WTC11 (cell line): ENCODE measurements at regions not wholly inside any gene's neighbourhood (a gene's known extent, or its start where the extent isn't known, plus 50 kb on each side); places are given as distances from the start of the nearest gene placed in this dataset.

ENCODE experiments used
- ATAC-seq: fragments of 200-7000 bp; cut with Tn5 transposase; 2 replicates; pipeline ENCODE4 v1.10.0; 2021; ENCODE audit warnings: mild to moderate bottlenecking, moderate library complexity
- CTCF ChIA-PET: fragments of 300-600 bp; sonication (Branson Sonifier 250); formaldehyde crosslinking; loops from one replicate; lab custom pipeline; 2021; ENCODE audit warnings: antibody characterized with exemption; lab: Charles Lee
- POLR2A ChIA-PET: fragments of 350-600 bp; sonication (Branson Sonifier 250); formaldehyde crosslinking; loops from one replicate; lab custom pipeline; 2021; ENCODE audit warnings: antibody characterized with exemption; lab: Charles Lee
- DNase-seq: peaks from one replicate; pipeline ENCODE4 v3.0.0; 2021; ENCODE audit warnings: low spot score
- H3K27ac Mint-ChIP-seq: 2 replicates; pipeline ENCODE4 v1.8.0; 2021; ENCODE audit warnings: mixed read lengths
- H3K27me3 Mint-ChIP-seq: 2 replicates; pipeline ENCODE4 v1.8.0; 2021; ENCODE audit warnings: low read depth, mild to moderate bottlenecking, moderate library complexity, mixed read lengths
- H3K36me3 Mint-ChIP-seq: 2 replicates; pipeline ENCODE4 v1.8.0; 2021; ENCODE audit warnings: mixed read lengths
- H3K4me1 Mint-ChIP-seq: 2 replicates; pipeline ENCODE4 v1.8.0; 2022; ENCODE audit warnings: mixed read lengths
- H3K4me3 Mint-ChIP-seq: 2 replicates; pipeline ENCODE4 v1.8.0; 2021; ENCODE audit warnings: mild to moderate bottlenecking, moderate library complexity, mixed read lengths
- H3K9me3 Mint-ChIP-seq: 2 replicates; pipeline ENCODE4 v1.8.0; 2021; ENCODE audit warnings: mixed read lengths
- CREB1 ChIP-seq: sonication (generic); formaldehyde crosslinking; IDR thresholded peaks from 2 replicates; pipeline ENCODE4 v1.8.0; 2023; ENCODE audit warnings: mild to moderate bottlenecking, missing genetic modification reagents
- ERG ChIP-seq: fragments of 250-450 bp; sonication (Bioruptor Pico); IDR thresholded peaks from 2 replicates; pipeline ENCODE4 v1.8.0; 2021; ENCODE audit warnings: mild to moderate bottlenecking
- FOXK1 ChIP-seq: sonication (generic); formaldehyde crosslinking; IDR thresholded peaks from 2 replicates; pipeline ENCODE4 v1.8.0; 2022; ENCODE audit warnings: mild to moderate bottlenecking, moderate library complexity, missing genetic modification reagents
- FOXP1 ChIP-seq: sonication (generic); formaldehyde crosslinking; IDR thresholded peaks from 2 replicates; pipeline ENCODE4 v1.8.0; 2022; ENCODE audit warnings: missing genetic modification reagents, mild to moderate bottlenecking, moderate library complexity, borderline replicate concordance
- MXD4 ChIP-seq: fragments of 250-450 bp; sonication (Bioruptor Pico); IDR thresholded peaks from 2 replicates; pipeline ENCODE4 v1.8.0; 2021; ENCODE audit warnings: mild to moderate bottlenecking, moderate library complexity, borderline replicate concordance
- NR1H2 ChIP-seq: sonication (generic); formaldehyde crosslinking; IDR thresholded peaks from 2 replicates; pipeline ENCODE4 v1.9.0; 2021; ENCODE audit warnings: mild to moderate bottlenecking, moderate library complexity, missing genetic modification reagents
- NR2C2 ChIP-seq: sonication (generic); formaldehyde crosslinking; IDR thresholded peaks from 2 replicates; pipeline ENCODE4 v1.8.0; 2022; ENCODE audit warnings: mild to moderate bottlenecking, missing genetic modification reagents
- RORB ChIP-seq: fragments of 250-450 bp; sonication (Bioruptor Pico); IDR thresholded peaks from 2 replicates; pipeline ENCODE4 v1.9.0; 2021; ENCODE audit warnings: mild to moderate bottlenecking
- ZNF121 ChIP-seq: sonication (generic); formaldehyde crosslinking; IDR thresholded peaks from 2 replicates; pipeline ENCODE4 v1.8.0; 2023; ENCODE audit warnings: missing genetic modification reagents
- TF ChIP-seq, protein P1 (sequence below): sonication (generic); formaldehyde crosslinking; conservative IDR thresholded peaks from 2 replicates; pipeline ENCODE4 v1.8.1; 2023; ENCODE audit warnings: mild to moderate bottlenecking, low read depth, missing genetic modification reagents, moderate library complexity
- TF ChIP-seq, protein P2 (sequence below): sonication (generic); formaldehyde crosslinking; IDR thresholded peaks from 2 replicates; pipeline ENCODE4 v1.8.0; 2023; ENCODE audit warnings: mild to moderate bottlenecking, missing genetic modification reagents
- TF ChIP-seq, protein P3 (sequence below): sonication (generic); formaldehyde crosslinking; IDR thresholded peaks from 2 replicates; pipeline ENCODE4 v1.8.0; 2022; ENCODE audit warnings: mild to moderate bottlenecking, missing genetic modification reagents
- TF ChIP-seq, protein P4 (sequence below): sonication (generic); formaldehyde crosslinking; IDR thresholded peaks from 2 replicates; pipeline ENCODE4 v1.8.0; 2023; ENCODE audit warnings: missing genetic modification reagents, mild to moderate bottlenecking, borderline replicate concordance
- TF ChIP-seq, protein P5 (sequence below): fragments of 250-450 bp; sonication (Bioruptor Pico); IDR thresholded peaks from 2 replicates; pipeline ENCODE4 v2.1.2; 2022; ENCODE audit warnings: mild to moderate bottlenecking, moderate library complexity

DNA sequence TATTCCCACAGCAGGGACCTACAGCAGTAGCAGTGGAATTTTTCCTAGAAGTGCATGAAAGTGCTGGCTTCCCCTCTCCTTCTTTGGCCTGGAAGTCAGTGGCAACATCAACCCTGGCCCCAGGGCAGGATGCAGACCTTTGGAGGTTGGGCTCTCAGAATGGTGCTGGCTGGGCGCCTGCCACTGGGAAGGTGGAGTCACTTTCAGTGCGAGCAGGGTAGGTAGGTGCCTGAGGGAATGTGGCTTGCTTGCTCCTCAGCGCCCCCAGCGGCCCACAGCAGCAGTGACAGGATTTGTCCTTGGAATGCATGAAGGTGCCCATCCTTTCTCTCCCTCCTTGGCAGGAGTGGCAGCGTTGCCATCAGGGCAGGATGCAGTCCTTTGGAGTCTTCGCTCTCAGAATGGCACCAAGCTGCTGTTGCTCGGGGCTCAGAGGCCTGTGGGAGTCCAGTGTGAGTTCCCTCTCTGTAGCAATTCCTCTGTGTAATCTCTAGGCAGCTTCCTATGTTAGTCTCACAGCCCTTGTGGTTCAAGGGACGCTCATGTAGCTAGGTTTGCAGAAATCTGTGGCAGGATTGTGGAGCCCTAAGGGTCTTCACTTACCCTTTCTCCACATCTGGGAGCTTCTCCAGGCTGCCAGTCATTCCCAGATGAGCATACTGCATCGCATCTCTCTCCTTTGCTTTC is 354.4 kb upstream of the DACH1 start (continued):
- no peak for TF ChIP-seq NR1H2
- TF ChIP-seq, protein P1, sequence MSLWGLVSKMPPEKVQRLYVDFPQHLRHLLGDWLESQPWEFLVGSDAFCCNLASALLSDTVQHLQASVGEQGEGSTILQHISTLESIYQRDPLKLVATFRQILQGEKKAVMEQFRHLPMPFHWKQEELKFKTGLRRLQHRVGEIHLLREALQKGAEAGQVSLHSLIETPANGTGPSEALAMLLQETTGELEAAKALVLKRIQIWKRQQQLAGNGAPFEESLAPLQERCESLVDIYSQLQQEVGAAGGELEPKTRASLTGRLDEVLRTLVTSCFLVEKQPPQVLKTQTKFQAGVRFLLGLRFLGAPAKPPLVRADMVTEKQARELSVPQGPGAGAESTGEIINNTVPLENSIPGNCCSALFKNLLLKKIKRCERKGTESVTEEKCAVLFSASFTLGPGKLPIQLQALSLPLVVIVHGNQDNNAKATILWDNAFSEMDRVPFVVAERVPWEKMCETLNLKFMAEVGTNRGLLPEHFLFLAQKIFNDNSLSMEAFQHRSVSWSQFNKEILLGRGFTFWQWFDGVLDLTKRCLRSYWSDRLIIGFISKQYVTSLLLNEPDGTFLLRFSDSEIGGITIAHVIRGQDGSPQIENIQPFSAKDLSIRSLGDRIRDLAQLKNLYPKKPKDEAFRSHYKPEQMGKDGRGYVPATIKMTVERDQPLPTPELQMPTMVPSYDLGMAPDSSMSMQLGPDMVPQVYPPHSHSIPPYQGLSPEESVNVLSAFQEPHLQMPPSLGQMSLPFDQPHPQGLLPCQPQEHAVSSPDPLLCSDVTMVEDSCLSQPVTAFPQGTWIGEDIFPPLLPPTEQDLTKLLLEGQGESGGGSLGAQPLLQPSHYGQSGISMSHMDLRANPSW (CRISPR knock-in tag) = no peak

- Mint-ChIP-seq H3K36me3 (no peaks in the 10 kb centered on the region), H3K4me3 (no peak overlapping the region), H3K9me3 (peaks cover 2% of the 10 kb centered on the region; the same call in 1 of the 2 replicates), H3K27ac (no peak overlapping the region), H3K27me3 (no peaks in the 10 kb centered on the region)
- CTCF ChIA-PET = no interaction called here
- ATAC-seq = no peak
- TF ChIP-seq FOXP1 (CRISPR knock-in tag) (no peak), NR2C2 (CRISPR knock-in tag) (no peak), CREB1 (CRISPR knock-in tag) (no peak), MXD4 (CRISPR knock-in tag) (no peak), FOXK1 (CRISPR knock-in tag) (no peak), ERG (CRISPR knock-in tag) (no peak), RORB (CRISPR knock-in tag) (no peak), ZNF121 (no peak)
- TF ChIP-seq, protein P2, sequence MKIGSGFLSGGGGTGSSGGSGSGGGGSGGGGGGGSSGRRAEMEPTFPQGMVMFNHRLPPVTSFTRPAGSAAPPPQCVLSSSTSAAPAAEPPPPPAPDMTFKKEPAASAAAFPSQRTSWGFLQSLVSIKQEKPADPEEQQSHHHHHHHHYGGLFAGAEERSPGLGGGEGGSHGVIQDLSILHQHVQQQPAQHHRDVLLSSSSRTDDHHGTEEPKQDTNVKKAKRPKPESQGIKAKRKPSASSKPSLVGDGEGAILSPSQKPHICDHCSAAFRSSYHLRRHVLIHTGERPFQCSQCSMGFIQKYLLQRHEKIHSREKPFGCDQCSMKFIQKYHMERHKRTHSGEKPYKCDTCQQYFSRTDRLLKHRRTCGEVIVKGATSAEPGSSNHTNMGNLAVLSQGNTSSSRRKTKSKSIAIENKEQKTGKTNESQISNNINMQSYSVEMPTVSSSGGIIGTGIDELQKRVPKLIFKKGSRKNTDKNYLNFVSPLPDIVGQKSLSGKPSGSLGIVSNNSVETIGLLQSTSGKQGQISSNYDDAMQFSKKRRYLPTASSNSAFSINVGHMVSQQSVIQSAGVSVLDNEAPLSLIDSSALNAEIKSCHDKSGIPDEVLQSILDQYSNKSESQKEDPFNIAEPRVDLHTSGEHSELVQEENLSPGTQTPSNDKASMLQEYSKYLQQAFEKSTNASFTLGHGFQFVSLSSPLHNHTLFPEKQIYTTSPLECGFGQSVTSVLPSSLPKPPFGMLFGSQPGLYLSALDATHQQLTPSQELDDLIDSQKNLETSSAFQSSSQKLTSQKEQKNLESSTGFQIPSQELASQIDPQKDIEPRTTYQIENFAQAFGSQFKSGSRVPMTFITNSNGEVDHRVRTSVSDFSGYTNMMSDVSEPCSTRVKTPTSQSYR (CRISPR knock-in tag) = no peak
- TF ChIP-seq, protein P3, sequence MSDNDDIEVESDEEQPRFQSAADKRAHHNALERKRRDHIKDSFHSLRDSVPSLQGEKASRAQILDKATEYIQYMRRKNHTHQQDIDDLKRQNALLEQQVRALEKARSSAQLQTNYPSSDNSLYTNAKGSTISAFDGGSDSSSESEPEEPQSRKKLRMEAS (CRISPR knock-in tag) = no peak
- TF ChIP-seq, protein P4, sequence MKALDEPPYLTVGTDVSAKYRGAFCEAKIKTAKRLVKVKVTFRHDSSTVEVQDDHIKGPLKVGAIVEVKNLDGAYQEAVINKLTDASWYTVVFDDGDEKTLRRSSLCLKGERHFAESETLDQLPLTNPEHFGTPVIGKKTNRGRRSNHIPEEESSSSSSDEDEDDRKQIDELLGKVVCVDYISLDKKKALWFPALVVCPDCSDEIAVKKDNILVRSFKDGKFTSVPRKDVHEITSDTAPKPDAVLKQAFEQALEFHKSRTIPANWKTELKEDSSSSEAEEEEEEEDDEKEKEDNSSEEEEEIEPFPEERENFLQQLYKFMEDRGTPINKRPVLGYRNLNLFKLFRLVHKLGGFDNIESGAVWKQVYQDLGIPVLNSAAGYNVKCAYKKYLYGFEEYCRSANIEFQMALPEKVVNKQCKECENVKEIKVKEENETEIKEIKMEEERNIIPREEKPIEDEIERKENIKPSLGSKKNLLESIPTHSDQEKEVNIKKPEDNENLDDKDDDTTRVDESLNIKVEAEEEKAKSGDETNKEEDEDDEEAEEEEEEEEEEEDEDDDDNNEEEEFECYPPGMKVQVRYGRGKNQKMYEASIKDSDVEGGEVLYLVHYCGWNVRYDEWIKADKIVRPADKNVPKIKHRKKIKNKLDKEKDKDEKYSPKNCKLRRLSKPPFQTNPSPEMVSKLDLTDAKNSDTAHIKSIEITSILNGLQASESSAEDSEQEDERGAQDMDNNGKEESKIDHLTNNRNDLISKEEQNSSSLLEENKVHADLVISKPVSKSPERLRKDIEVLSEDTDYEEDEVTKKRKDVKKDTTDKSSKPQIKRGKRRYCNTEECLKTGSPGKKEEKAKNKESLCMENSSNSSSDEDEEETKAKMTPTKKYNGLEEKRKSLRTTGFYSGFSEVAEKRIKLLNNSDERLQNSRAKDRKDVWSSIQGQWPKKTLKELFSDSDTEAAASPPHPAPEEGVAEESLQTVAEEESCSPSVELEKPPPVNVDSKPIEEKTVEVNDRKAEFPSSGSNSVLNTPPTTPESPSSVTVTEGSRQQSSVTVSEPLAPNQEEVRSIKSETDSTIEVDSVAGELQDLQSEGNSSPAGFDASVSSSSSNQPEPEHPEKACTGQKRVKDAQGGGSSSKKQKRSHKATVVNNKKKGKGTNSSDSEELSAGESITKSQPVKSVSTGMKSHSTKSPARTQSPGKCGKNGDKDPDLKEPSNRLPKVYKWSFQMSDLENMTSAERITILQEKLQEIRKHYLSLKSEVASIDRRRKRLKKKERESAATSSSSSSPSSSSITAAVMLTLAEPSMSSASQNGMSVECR = no peak
- TF ChIP-seq, protein P5, sequence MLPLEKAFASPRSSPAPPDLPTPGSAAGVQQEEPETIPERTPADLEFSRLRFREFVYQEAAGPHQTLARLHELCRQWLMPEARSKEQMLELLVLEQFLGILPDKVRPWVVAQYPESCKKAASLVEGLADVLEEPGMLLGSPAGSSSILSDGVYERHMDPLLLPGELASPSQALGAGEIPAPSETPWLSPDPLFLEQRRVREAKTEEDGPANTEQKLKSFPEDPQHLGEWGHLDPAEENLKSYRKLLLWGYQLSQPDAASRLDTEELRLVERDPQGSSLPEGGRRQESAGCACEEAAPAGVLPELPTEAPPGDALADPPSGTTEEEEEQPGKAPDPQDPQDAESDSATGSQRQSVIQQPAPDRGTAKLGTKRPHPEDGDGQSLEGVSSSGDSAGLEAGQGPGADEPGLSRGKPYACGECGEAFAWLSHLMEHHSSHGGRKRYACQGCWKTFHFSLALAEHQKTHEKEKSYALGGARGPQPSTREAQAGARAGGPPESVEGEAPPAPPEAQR (CRISPR knock-in tag) = no peak
- TF ChIP-seq, all 79 proteins: peak for 0
- DNase-seq = no peak
- H3K4me1 Mint-ChIP-seq = no peaks in the 10 kb centered on the region
- POLR2A ChIA-PET = no interaction called here
Observed at GRCh38 chr13:72218966-72219365, 352.0 kb upstream of the DACH1 start.
